Type B pancreatic cell (in vitro differentiated cells): ENCODE measurements at regions not wholly inside any gene's neighbourhood (a gene's known extent, or its start where the extent isn't known, plus 50 kb on each side); places are given as distances from the start of the nearest gene placed in this dataset.

ENCODE experiments used
- DNase-seq: peaks from one replicate; pipeline ENCODE4 v3.0.0; 2021; ENCODE audit warnings: mixed read lengths; ENCODE audit not compliant: unreplicated experiment; ENCODE audit errors: extremely low spot score
- H3K27ac Mint-ChIP-seq: 2 replicates; pipeline ENCODE4 v1.8.0; 2021; ENCODE audit warnings: mild to moderate bottlenecking, mixed read lengths
- H3K27me3 Mint-ChIP-seq: 2 replicates; pipeline ENCODE4 v1.8.0; 2021; ENCODE audit warnings: mixed read lengths
- H3K36me3 Mint-ChIP-seq: 2 replicates; pipeline ENCODE4 v1.8.0; 2021; ENCODE audit warnings: mixed read lengths
- H3K4me1 Mint-ChIP-seq: one replicate; pipeline ENCODE4 v1.8.0; 2021; ENCODE audit warnings: mixed read lengths; ENCODE audit not compliant: unreplicated experiment
- H3K4me3 Mint-ChIP-seq: 2 replicates; pipeline ENCODE4 v1.8.0; 2021; ENCODE audit warnings: mild to moderate bottlenecking, mixed read lengths
- H3K9me3 Mint-ChIP-seq: 2 replicates; pipeline ENCODE4 v1.8.0; 2021; ENCODE audit warnings: mixed read lengths
- TF ChIP-seq, protein P1 (sequence below): fragments of 200-600 bp; sonication (generic); conservative IDR thresholded peaks from 2 replicates; pipeline ENCODE4 v1.5.0; 2021; ENCODE audit warnings: antibody characterized with exemption, mild to moderate bottlenecking

- TF ChIP-seq, protein P1, sequence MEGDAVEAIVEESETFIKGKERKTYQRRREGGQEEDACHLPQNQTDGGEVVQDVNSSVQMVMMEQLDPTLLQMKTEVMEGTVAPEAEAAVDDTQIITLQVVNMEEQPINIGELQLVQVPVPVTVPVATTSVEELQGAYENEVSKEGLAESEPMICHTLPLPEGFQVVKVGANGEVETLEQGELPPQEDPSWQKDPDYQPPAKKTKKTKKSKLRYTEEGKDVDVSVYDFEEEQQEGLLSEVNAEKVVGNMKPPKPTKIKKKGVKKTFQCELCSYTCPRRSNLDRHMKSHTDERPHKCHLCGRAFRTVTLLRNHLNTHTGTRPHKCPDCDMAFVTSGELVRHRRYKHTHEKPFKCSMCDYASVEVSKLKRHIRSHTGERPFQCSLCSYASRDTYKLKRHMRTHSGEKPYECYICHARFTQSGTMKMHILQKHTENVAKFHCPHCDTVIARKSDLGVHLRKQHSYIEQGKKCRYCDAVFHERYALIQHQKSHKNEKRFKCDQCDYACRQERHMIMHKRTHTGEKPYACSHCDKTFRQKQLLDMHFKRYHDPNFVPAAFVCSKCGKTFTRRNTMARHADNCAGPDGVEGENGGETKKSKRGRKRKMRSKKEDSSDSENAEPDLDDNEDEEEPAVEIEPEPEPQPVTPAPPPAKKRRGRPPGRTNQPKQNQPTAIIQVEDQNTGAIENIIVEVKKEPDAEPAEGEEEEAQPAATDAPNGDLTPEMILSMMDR: no peak
- H3K4me3 Mint-ChIP-seq: no peak overlapping the region
- H3K9me3 Mint-ChIP-seq: no peaks in the 10 kb centered on the region
- H3K4me1 Mint-ChIP-seq: peaks cover 24% of the 10 kb centered on the region
- DNase-seq: no peak
- no peaks in the 10 kb centered on the region for H3K27me3 Mint-ChIP-seq
- H3K27ac Mint-ChIP-seq: no peak overlapping the region
- peaks cover 16% of the 10 kb centered on the region for H3K36me3 Mint-ChIP-seq
Observed at GRCh38 chr2:74079522-74080341, 68.0 kb downstream of the BOLA3 start.

- H3K4me3 Mint-ChIP-seq: no peak overlapping the region
- TF ChIP-seq, protein P1: no peak
- peaks cover 24% of the 10 kb centered on the region for H3K4me1 Mint-ChIP-seq
- no peak for DNase-seq
- H3K27ac Mint-ChIP-seq: no peak overlapping the region
- H3K27me3 Mint-ChIP-seq: no peaks in the 10 kb centered on the region
- H3K36me3 Mint-ChIP-seq: peaks cover 17% of the 10 kb centered on the region
- H3K9me3 Mint-ChIP-seq: no peaks in the 10 kb centered on the region
Observed at GRCh38 chr2:74080346-74080745, 67.4 kb downstream of the BOLA3 start.

DNA sequence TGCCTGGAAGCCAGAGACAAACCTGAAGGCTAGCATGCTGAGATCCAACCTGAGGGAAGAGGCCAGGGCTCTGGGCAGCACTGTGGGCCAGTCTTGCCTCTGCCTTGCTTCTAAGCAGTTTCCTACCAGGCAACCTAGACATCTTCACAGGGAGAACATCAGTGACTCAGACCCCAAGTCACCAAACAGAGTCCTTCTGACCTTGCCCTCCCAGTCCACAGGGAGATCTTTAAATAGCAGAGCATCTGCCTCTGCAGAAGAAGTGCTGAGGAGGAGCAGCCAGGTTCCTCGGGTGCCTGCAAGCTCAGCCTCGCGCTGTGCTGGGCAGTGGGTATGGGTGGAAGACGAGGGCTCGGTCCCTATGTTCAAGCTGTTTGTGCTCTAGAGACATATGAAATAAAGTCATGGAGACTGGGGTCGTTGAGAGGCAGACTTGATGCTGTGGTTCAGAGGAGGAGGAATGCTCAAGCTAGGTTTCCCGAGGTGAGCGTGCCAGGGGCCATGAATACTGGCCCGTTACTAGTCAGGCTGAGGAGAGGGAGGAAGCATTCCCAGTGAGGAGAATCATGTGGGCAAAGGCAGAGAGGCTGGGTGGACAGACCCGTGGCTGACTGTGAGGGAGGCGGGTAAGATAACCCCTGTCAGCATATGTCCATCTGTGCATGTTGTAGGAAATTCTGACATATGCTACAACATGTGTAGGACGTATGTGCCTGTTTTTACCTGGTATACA is 66.5 kb downstream of the BOLA3 start:
- H3K27ac Mint-ChIP-seq: peak overlapping the region; percentile 27
- no peaks in the 10 kb centered on the region for H3K9me3 Mint-ChIP-seq

GRCh38 chr2:74081763-74082110 is 66.0 kb downstream of the BOLA3 start:
- Mint-ChIP-seq H3K27me3 (no peaks in the 10 kb centered on the region), H3K4me3 (no peak overlapping the region), H3K9me3 (no peaks in the 10 kb centered on the region), H3K4me1 (peaks cover 12% of the 10 kb centered on the region), H3K27ac (no peak overlapping the region), H3K36me3 (peaks cover 15% of the 10 kb centered on the region)
- DNase-seq: no peak
- TF ChIP-seq, protein P1: no peak

More for the DNA sequence above, 66.5 kb downstream of the BOLA3 start:
- peaks cover 19% of the 10 kb centered on the region for H3K36me3 Mint-ChIP-seq
- no peak for DNase-seq
- TF ChIP-seq, protein P1: no peak
- no peak overlapping the region for H3K4me3 Mint-ChIP-seq
- H3K27me3 Mint-ChIP-seq: no peaks in the 10 kb centered on the region
- H3K4me1 Mint-ChIP-seq: peaks cover 17% of the 10 kb centered on the region

DNA sequence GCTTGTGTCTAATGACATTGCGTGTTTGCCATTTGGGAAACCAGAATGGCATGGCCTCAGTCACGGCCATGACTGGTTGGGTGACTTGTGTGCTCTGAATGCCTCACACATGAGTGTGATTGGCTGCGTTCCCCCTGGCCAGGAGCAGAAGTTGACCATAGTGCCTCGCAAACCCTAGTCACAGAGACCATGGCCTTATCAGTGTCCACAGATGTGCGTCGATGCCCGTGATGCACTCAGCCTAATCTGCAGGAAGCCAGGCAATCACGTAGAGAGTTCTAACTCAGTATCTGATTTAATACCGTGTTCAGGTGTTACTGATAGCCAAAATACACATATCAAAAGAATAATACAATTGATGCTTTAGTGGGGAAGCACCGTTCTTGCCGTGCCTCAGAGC is 64.0 kb downstream of the BOLA3 start:
- no peaks in the 10 kb centered on the region for H3K9me3 Mint-ChIP-seq
- H3K27me3 Mint-ChIP-seq: no peaks in the 10 kb centered on the region
- DNase-seq: no peak
- peaks cover 18% of the 10 kb centered on the region for H3K36me3 Mint-ChIP-seq
- no peaks in the 10 kb centered on the region for H3K4me1 Mint-ChIP-seq
- peak overlapping the region; percentile 58 for H3K27ac Mint-ChIP-seq
- TF ChIP-seq, protein P1: no peak
- H3K4me3 Mint-ChIP-seq: no peak overlapping the region
